ENCODE measurements at regions not wholly inside any gene's neighbourhood (a gene's known extent, or its start where the extent isn't known, plus 50 kb on each side); places are given as distances from the start of the nearest gene placed in this dataset.

GRCh38 chr3:68249265-68249664, 594.9 kb upstream of the SUCLG2 start:
- intact Hi-C loops (cut with DNase I): no loop called here
- no peak for TF ChIP-seq CTCF (IDR thresholded peaks at IDR 0.05)
- H3K27me3 ChIP-seq: no peaks in the 10 kb centered on the region
- no peaks in the 10 kb centered on the region for H3K4me1 ChIP-seq
- no peak overlapping the region for H3K9ac ChIP-seq (ENCODE audit: low read depth in 2 of 2, low read length in 2 of 2)
- no peaks in the 10 kb centered on the region for H3K9me3 ChIP-seq
- H3K4me3 ChIP-seq: no peak overlapping the region
- no peak for DNase-seq
- H3K27ac ChIP-seq: no peak overlapping the region
- H3K36me3 ChIP-seq: no peaks in the 10 kb centered on the region

GRCh38 chr3:68242606-68243005, 588.2 kb upstream of the SUCLG2 start:
- no peak for TF ChIP-seq CTCF (IDR thresholded peaks at IDR 0.05)
- Histone ChIP-seq H3K27me3 (no peaks in the 10 kb centered on the region), H3K27ac (no peak overlapping the region), H3K36me3 (no peaks in the 10 kb centered on the region), H3K4me1 (no peaks in the 10 kb centered on the region), H3K9me3 (no peaks in the 10 kb centered on the region), H3K9ac (ENCODE audit: low read depth in 2 of 2, low read length in 2 of 2) (no peak overlapping the region), H3K4me3 (no peak overlapping the region)
- no peak for DNase-seq
- intact Hi-C loops (cut with DNase I): no loop called here

GRCh38 chr3:68239542-68239941, 585.1 kb upstream of the SUCLG2 start:
- Histone ChIP-seq H3K27ac (no peak overlapping the region), H3K27me3 (no peaks in the 10 kb centered on the region), H3K9ac (ENCODE audit: low read depth in 2 of 2, low read length in 2 of 2) (no peak overlapping the region), H3K4me1 (no peaks in the 10 kb centered on the region), H3K9me3 (no peaks in the 10 kb centered on the region), H3K36me3 (no peaks in the 10 kb centered on the region), H3K4me3 (no peak overlapping the region)
- DNase-seq: no peak
- intact Hi-C loops (cut with DNase I): no loop called here
- TF ChIP-seq CTCF (IDR thresholded peaks at IDR 0.05): no peak

- Histone ChIP-seq H3K27ac (no peak overlapping the region), H3K9ac (ENCODE audit: low read depth in 2 of 2, low read length in 2 of 2) (no peak overlapping the region), H3K27me3 (no peaks in the 10 kb centered on the region), H3K4me1 (no peaks in the 10 kb centered on the region), H3K36me3 (no peaks in the 10 kb centered on the region), H3K9me3 (no peaks in the 10 kb centered on the region), H3K4me3 (no peak overlapping the region)
- intact Hi-C loops (cut with DNase I): no loop called here
- DNase-seq: no peak
- TF ChIP-seq CTCF (IDR thresholded peaks at IDR 0.05): no peak
Observed at GRCh38 chr3:68234076-68234780, 579.8 kb upstream of the SUCLG2 start.

GRCh38 chr3:68228856-68229255, 574.4 kb upstream of the SUCLG2 start:
- DNase-seq: no peak
- Histone ChIP-seq H3K27me3 (no peaks in the 10 kb centered on the region), H3K9ac (ENCODE audit: low read depth in 2 of 2, low read length in 2 of 2) (no peak overlapping the region), H3K9me3 (no peaks in the 10 kb centered on the region), H3K4me1 (no peaks in the 10 kb centered on the region), H3K36me3 (no peaks in the 10 kb centered on the region), H3K27ac (no peak overlapping the region), H3K4me3 (no peak overlapping the region)
- no peak for TF ChIP-seq CTCF (IDR thresholded peaks at IDR 0.05)
- intact Hi-C loops (cut with DNase I): no loop called here

Data from colonic mucosa (tissue), 4 donors.